K562 (cell line): ENCODE measurements at regions not wholly inside any gene's neighbourhood (a gene's known extent, or its start where the extent isn't known, plus 50 kb on each side); places are given as distances from the start of the nearest gene placed in this dataset.

Source experiments
- CREB3 ChIP-seq: fragments of 450-650 bp; conservative IDR thresholded peaks from 2 replicates; pipeline ENCODE4 v1.6.1; 2016; ENCODE audit warnings: missing genetic modification characterization, low read depth, mild to moderate bottlenecking, missing compliant biosample characterization, moderate library complexity
- CTCF ChIP-seq, 3 experiments: IDR thresholded peaks in 2 of 3; conservative IDR thresholded peaks in 1 of 3; 2 replicates each; pipeline ENCODE4 v1.5.1; 2011 to 2012; ENCODE audit warnings: low read length in 3 of 3, mild to moderate bottlenecking in 3 of 3, control low read depth in 2 of 3, improper control_type of control experiment in 1 of 3, inconsistent platforms in 1 of 3, low read depth in 1 of 3, mixed read lengths in 1 of 3, moderate library complexity in 1 of 3; ENCODE audit not compliant: insufficient read depth in 2 of 3
- HCFC1 ChIP-seq: IDR thresholded peaks from 2 replicates; pipeline ENCODE4 v1.6.1; 2012; ENCODE audit warnings: low read depth, low read length, improper control_type of control experiment
- LEF1 ChIP-seq: fragments of 450-650 bp; IDR thresholded peaks from 2 replicates; pipeline ENCODE4 v1.6.1; 2016; ENCODE audit warnings: mild to moderate bottlenecking
- MXD1 ChIP-seq: fragments of 250-450 bp; sonication (Bioruptor Pico); IDR thresholded peaks from 2 replicates; pipeline ENCODE4 v1.8.0; 2021; ENCODE audit warnings: borderline replicate concordance, mild to moderate bottlenecking, moderate library complexity; ENCODE audit not compliant: poor library complexity, severe bottlenecking
- NCOA6 ChIP-seq: fragments of 450-650 bp; IDR thresholded peaks from 2 replicates; pipeline ENCODE4 v1.6.1; 2017; ENCODE audit warnings: mild to moderate bottlenecking
- NFIC ChIP-seq: fragments of 450-650 bp; IDR thresholded peaks from 2 replicates; pipeline ENCODE4 v1.6.1; 2017; ENCODE audit warnings: mild to moderate bottlenecking, inconsistent platforms
- ZNF184 ChIP-seq: sonication (generic); formaldehyde crosslinking; IDR thresholded peaks from 2 replicates; pipeline ENCODE4 v1.5.0; 2020; ENCODE audit warnings: missing genetic modification reagents
- ZNF785 ChIP-seq: fragments of 250-450 bp; sonication (Bioruptor Pico); IDR thresholded peaks from 2 replicates; pipeline ENCODE4 v1.4.0; 2020; ENCODE audit warnings: mild to moderate bottlenecking

- TF ChIP-seq MXD1 (no peak), ZNF785 (CRISPR knock-in tag) (no peak), NCOA6 (no peak), ZNF184 (CRISPR knock-in tag) (no peak), CTCF (IDR thresholded peaks at IDR 0.05 in 2 of 3, conservative IDR thresholded peaks at IDR 0.05 in 1 of 3; ENCODE audit: insufficient read depth in 2 of 3, low read depth in 1 of 3, low read length in 3 of 3) (no peak), CREB3 (no peak), HCFC1 (no peak), LEF1 (no peak), NFIC (no peak)
Measured at GRCh38 chr2:157058161-157058560, 199.3 kb upstream of the GALNT5 start.
